GM18870 (cell line): ENCODE measurements at regions not wholly inside any gene's neighbourhood (a gene's known extent, or its start where the extent isn't known, plus 50 kb on each side); places are given as distances from the start of the nearest gene placed in this dataset.
"Not testable (repeated sequence)": the region's sequence is repeated elsewhere in the genome, so short reads cannot be mapped to it uniquely, and the experiment has no call there.

ENCODE experiments used
- ATAC-seq: cut with Tn5 transposase; IDR thresholded peaks from one replicate; pipeline ENCODE4 v1.9.1; 2021; ENCODE audit warnings: moderate library complexity; ENCODE audit not compliant: unreplicated experiment

GRCh38 chr13:33644581-33645543, 173.1 kb upstream of the RFC3 start:
- no peak for ATAC-seq

- ATAC-seq, result no peak
Observed at GRCh38 chr13:33645591-33646554, 172.1 kb upstream of the RFC3 start.

DNA sequence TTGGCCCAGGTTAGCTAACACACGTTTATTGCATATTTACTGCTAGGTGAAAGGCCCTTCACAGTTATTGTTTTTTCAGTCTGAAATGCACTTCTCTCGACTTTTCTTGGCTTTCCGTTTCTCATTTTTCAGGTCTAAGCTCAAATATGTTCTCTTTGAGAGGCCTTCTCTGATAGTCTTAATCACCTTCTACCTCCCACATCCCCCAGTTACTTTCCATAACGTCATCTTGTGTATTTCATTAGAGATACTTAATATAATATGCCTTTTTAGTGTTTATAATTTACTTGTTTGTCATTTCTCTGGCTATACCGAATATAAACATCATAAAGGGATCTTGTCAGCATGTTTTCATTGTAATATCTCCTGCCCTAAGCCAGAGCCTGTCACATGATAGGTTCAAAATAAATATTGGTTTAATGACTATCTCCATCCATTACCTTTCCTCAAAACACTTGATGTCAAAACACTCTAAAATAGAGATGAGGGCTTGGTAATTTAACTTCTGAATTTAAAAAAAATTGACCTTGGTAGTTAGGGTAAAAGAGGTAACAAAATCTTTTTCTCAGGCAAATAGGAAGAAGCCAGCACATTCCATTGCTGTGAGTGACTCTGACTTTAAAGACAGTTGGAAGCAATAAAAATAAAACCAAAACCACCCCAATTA, 168.6 kb upstream of the RFC3 start:
- no peak for ATAC-seq

DNA sequence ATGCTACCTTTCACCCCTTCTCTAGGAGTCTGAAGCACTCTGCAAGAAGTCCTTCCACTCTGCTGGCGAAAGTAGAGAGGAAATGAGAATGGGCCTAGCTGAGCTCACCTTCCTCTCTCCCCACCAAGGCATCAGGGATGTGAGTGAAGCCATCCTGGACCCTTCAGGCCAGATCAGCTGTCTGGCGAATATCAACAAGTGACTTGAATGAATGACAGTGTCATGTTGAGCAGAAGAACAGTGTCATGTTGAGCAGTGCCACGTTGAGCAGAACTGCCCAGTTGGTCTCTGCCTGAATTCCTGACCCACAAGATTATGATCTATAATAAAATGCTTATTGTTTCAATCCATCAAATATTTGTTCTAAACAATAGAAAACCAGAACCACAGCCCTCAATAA, 166.2 kb upstream of the RFC3 start:
- ATAC-seq, result no peak

- no peak for ATAC-seq
Observed at GRCh38 chr13:33657274-33657673, 160.7 kb upstream of the RFC3 start.

GRCh38 chr13:33659466-33659865, 158.5 kb upstream of the RFC3 start:
- ATAC-seq, result no peak

DNA sequence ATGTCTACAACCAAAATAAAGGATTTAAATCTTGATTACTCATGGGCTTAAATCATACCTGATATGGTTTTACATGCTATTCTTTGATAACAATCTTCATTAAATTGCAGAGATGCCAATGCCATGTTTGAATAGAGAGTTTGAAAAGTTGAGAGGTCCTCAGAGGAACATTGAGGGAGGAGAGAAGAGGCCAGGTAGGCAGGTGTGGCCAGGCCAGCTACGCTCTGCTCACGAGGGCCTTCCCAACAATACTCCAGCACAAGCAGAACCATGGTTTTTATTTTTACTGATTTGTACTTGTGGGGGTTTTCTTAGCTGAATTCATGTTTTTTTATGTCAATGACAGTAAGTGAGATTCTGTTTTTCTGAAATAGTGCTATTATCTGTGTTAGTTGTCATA, 158.1 kb upstream of the RFC3 start:
- no peak for ATAC-seq

GRCh38 chr13:33662392-33662791, 155.6 kb upstream of the RFC3 start:
- no peak for ATAC-seq

DNA sequence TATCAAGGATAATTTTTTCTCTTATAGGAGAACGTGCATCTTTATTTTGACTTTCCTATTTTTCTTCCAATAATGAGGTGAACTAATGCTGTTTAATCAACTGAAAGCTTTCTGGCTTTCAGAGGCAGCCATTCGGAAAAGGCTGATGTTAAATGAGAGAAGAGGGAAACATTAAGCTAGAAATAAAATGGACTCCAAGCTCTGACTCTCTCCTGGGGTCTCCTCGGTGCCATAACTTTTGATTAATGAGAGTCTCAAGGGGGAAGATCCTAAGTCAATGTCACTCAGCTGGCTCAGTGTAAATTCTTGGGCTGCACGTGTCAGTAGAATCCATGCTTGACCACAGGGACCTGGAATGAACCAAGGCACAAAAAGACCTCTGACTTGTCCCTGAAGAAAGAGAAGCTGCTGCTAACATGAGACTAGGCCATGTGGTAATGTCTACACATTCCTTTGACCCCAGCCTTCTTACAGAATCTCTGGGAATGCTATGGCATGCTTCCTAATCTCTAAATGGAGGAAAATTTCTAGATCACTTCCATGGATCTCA, 152.2 kb upstream of the RFC3 start:
- ATAC-seq, result no peak

DNA sequence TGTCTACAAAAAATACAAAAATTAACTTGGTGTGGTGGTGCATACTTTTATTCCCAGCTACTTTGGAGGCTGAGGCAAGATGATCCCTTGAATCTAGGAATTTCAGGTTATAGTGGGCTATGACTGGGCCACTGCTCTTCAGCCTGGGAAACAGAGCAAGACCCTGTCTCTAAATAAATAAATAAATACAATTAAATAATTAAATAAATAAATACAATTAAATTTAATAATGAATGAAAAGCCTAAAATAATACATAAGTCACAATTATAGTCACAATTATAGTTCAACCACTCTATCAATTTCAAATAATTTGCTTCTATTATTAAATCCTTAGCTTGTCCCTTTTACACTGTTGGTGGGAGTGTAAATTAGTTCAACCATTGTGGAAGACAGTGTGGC, 146.4 kb upstream of the RFC3 start:
- no peak for ATAC-seq

DNA sequence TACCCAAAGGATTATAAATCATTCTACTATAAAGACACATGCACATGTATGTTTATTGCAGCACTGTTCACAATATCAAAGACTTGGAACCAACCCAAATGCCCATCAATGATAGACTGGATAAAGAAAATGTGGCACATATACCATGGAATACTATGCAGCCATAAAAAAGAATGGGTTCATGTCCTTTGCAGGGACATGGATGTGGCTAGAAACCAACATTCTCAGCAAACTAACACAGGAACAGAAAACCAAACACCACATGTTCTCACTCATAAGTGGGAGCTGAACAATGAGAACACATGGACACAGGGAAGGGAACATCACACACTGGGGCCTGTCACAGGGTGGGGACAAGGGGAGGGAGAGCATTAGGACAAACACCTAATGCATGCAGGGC, 145.9 kb upstream of the RFC3 start:
- ATAC-seq, result not testable (repeated sequence)

DNA sequence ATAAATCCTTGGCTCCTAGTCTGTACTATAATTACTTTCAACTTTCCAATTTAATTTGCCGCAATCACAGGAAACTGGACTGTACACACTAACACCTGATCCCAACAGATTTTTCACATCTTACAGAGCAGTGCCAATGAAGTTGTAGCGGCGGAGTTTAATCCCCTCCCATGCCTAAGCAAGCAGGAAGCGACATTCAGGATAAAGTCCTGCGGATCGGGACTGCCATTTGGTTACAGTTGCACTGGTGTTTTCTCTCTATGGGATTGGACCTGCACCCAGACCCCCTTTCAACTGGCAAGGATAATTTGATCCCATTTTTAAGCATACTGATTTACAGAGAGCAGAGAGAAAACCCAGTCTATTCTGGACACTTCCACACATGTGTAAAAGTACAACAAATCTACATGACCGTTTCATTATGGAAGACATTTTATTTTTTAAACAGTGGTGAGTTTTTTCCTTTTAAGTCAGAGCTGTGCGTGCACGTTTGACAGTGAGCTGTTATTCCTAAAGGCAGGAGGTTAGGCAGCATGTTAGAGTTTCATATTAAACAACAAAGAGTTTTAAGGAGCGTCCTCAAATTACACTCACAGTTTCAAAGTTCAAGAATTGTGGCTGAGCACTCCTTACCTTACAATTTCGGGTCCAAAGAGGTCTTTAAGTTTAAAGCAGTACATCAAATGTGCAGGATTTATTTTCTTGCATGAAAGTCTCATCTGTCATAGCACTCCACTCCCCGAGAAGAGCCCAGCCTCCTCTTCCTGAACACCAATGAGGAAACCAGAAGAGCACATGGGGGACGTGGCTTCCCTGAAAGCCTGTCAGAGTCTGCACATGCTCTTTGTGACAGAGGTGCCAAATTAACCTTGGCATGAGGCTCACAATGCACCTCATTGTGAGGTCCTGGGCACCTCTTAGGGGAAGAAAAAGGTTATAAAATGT, 141.6 kb upstream of the RFC3 start:
- peak; percentile 34 for ATAC-seq

DNA sequence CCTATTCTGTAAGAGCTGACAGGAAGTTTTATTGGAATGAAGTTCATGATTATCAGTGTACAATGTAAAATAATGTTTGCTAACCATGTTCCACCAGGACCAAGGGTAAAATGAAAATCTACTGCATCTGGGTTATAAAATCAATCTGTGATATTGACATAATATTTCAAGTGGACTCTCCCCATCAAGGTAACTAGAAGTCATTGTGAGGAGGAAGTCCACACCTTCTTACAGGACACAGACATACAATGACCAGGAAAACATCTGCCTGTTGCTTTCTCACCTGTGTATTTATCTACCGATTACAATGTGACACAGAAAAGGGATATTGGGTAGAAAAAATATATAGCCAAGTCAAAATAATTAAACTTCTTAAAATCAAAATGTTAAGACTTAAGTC, 140.7 kb upstream of the RFC3 start:
- no peak for ATAC-seq

DNA sequence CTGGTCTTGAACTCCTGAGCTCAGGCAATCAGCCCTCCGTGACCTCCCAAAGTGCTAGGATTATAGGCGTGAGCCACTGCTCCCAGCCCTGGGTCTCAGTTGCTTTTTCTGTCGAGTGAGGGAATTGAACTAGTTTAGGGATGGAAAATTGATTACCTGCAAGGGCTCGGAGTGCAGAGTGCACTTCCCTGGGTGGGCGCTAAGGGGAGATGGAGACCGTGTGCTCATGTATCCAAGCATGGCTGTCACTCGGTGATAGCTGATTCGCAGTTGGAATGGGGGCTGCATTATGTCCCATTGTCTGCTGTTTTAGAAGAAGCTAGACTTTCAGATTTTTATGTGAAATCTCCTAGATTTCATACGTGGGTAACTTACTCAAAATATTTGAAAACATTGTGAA, 139.9 kb upstream of the RFC3 start:
- ATAC-seq, result no peak

DNA sequence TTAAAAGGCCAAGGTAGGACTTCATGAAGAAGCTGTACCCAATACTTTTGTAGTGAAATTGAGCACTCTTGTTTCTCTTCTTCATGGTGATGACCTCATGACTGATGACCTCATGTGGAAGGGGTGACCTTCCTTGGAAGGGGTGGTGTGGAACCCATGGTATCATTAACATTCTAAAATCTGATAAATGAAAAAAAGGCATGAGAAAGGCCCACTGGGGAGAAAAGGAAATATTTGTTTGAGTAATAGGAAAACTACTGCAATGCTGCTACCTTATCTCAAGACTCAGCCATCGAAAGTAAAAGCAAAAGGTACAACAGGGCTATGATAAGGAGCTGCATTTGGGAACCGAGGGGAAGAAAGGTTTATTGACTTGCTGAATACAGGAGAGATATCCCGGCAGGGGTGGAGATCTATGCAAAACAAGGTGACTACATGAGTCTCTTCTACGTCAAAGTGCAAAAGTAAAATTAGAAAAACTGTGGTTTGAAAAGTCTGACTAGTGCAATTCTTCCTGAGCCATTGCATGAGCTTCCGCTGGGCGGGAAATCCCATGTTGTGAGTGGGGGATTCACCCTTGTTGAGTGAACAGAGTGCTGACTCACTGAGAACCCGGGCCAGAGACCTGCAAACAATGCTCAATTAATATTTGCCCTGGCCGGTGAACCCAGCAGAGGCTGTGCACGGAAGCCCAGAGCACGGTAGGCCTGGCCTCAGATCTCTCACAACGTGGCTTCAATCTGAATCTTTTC, 138.9 kb upstream of the RFC3 start:
- peak; percentile 92 for ATAC-seq

GRCh38 chr13:33679658-33680012, 138.3 kb upstream of the RFC3 start:
- ATAC-seq, result no peak

DNA sequence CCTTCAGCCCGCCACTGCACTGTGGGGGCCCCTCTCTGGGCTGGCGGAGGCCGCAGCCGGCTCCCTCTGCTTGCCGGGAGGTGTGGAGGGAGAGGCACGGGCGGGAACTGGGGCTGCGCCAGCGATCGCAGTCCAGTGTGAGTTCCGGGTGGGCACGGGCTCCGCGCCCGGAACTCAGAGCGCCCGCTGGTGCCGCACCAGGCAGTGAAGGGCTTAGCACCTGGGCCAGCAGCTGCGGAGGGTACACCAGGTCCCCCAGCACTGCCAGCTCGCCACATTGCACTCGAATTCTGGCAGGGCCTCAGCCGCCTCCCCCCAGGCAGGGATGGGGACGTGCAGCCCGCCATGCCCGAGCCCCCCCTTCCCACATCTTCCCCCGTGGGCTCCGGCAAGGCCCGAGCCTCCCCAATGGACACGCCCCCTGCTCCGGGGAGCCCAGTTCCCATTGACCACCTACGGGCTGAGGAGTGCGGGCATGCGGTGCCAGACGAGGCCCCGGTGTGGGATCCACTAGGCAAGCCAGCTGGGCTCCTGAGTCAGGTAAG, 135.9 kb upstream of the RFC3 start:
- ATAC-seq, result no peak

DNA sequence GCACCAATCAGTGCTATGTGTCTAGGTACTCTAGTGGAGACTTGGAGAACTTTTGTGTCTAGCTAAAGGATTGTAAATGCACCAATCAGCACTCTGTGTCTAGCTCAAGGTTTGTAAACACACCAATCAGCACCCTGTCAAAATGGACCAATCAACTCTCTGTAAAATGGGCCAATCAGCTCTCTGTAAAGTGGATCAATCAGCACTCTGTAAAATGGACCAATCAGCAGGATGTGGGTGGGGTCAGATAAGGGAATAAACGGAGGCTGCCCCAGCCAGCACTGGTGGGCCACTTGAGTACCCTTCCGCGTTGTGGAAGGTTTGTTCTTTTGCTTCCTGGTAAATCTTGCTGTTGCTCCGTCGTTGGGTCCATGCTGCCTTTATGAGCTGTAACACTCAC, 135.3 kb upstream of the RFC3 start:
- ATAC-seq, result not testable (repeated sequence)

GRCh38 chr13:33683376-33683775, 134.6 kb upstream of the RFC3 start:
- no peak for ATAC-seq
